HG03135 (cell line): ENCODE measurements at regions not wholly inside any gene's neighbourhood (a gene's known extent, or its start where the extent isn't known, plus 50 kb on each side); places are given as distances from the start of the nearest gene placed in this dataset.
"Not testable (repeated sequence)": the region's sequence is repeated elsewhere in the genome, so short reads cannot be mapped to it uniquely, and the experiment has no call there.

Experiments
- ATAC-seq: cut with Tn5 transposase; IDR thresholded peaks from one replicate; pipeline ENCODE4 v1.9.1; 2021; ENCODE audit warnings: mild to moderate bottlenecking, moderate library complexity; ENCODE audit not compliant: unreplicated experiment

DNA sequence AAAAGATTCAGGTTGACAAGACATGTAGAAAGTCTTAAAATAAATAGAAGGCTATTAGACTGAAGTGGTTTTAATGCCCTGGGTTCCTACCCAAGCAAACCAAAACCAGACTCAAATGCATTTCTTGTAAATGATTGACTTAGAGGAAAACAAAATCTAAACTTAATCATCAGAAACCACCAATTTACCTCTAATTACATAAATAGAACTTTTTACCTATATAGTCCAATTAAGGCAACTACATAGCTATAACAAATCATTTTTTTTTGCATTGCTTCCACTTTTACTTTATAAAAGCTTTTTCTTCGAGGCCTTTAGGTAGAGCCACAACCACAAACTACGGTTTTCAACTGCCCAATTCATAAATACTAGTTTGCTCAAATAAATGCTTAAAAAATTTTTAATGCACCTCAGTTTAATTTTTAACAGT is 231.3 kb upstream of the ARHGEF26 start:
- peak; percentile 63 for ATAC-seq

DNA sequence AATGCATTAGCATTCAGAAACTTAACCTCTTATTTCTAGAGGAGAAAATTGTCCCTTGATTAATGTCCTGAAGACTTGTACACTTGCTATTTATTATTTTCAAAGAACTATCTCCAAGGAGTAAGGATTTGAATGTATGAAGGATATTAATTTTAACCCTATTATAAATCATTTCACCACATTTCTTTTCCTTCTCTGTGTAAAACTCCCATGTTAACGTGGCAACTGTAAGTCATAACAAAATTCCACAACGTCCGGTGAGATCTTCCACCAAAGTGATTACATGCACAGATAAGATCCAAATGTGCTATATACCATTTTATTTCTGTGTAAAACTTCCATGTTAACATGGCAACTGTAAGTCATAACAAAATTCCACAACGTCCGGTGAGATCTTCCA is 229.1 kb upstream of the ARHGEF26 start:
- no peak for ATAC-seq

DNA sequence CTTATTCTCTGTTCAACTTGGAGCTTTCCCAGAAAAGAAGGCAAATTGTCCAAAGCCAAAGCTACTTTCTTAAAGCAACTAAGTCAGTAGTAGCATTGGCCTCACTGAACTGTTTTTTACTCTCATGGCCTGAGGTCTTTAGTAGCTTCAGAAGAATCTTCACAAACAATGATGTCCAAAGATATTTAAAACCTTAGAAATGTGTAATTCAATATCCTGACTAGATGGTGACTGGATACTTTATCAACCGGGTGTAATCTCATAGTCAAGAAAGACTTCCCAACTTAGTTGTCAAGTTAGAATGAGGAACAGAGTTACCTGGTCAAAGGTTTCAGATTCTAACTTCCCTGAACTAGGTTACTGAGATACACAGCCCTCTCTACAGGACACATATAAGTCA is 226.3 kb upstream of the ARHGEF26 start:
- ATAC-seq: no peak

DNA sequence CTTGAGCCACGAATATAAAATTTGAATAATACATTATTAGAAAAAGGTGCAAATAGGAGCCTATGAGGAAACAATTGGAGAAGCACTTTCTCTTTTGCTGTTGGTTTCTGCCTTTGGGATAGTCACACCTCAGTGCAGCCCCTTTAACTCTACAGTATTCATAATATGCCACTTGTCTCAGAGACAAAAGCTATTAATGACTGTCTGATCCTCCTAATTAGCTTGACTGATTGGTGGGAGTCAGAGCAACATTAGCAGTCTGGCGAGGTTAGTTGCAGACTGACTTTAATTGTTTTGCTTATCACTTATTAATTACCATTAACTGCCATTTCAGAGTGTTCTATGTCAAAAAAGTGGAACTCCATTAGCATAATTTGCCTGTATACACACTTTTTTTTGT is 225.0 kb upstream of the ARHGEF26 start:
- no peak for ATAC-seq

DNA sequence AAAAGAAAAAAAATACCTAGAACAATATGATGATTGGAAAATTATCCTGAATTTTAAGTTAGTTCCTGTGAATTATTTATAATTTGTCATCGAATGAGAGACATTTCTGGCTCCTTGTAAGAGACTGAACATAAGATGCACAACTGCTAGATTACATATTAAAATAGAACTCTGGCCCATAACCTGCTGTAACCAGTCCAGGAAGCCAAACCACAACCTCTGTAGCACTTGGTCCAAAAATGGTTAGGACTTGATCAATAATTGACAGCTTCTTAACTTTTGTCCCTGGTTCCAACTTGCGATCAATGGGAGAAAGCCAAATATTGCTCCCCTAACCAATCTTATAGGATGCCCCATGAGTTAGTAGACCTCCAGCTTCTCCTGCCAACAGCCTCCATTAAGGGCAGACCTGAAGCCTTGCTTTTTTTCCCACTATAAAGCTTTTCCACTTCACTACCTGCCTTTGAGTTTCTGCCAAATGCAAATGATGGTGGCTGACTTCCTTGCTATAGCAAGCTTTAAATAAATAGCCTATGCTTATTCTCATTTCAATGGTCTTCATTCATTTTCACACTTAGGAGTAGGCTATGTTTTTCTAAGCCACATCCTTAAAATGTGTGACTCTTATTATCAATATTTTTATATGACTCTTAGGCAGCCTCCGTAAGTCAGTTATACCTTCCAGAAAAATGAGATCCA is 224.0 kb upstream of the ARHGEF26 start:
- peak; percentile 85 for ATAC-seq

DNA sequence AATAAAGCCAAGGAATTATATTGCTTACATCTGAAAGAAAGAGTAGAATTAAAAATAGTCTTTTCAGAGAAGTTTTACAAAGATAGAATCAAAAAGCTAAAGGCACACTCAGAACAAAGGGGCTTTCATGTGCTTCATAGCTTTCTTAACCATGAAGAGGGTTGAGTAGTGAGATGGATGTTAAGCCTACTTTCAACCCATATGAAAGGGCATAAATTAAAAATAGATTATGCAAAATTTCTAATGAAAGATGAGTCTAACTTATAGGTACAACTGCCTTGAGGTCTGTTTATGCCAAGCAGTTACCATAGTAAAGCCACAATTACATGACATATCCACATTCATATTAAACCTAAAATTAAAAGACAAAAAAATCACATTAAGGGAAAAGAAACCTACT is 223.3 kb upstream of the ARHGEF26 start:
- peak; percentile 89 for ATAC-seq

DNA sequence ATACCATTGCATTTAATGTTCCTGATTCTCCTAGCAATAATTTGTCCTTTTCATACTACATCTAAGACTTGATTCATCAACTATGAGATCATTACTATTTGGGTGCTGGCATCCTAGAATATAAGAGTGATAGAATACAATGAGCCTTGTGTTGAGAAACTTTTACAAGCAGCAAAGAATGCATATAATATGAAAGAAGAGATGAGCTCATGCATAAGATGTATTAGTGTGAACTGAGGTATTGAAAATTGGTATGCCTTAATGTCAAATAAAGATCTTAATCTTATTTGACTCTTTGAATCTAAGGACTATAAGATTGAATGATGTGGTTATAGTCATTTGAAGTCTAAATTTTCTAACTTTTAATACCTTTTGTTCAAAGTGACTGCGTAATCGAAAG is 220.0 kb upstream of the ARHGEF26 start:
- no peak for ATAC-seq

DNA sequence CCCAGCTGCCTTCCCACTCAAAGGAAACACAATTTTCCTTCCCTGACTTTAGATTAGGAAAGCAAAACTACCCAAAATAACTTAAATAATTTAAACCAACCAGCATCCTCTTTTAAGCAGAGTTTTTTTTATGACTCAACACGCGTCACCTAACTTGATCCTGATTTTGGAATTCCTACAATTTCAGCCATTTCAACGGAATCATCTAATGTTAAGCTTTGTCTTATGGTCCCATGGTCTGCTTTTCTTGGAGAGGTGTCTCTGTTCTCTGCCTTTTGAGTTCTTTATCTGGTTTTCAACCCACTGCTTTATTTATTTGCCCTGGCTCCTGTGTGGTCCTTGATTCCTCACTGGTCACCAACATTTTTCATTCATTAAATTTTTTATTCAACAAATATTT is 219.2 kb upstream of the ARHGEF26 start:
- no peak for ATAC-seq

DNA sequence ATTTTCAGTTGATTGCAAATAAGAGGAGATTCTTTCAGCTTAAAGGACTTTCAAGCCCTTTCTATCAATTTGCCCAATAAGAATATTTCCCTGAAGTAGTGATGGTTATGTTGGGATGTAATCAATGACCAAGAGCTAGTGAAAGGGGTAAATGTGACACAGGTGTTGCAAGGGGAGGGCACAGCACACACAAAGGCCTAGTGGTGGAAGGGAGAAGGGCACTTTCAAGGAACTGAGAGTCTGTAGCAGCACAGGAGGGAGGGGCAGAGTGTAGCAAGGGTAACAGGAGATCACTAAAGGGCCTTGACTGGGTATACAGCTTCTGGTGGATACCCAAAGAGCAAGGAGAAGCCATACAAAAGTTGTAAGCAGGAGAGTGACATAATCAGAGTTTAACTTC is 217.8 kb upstream of the ARHGEF26 start:
- peak; percentile 87 for ATAC-seq

DNA sequence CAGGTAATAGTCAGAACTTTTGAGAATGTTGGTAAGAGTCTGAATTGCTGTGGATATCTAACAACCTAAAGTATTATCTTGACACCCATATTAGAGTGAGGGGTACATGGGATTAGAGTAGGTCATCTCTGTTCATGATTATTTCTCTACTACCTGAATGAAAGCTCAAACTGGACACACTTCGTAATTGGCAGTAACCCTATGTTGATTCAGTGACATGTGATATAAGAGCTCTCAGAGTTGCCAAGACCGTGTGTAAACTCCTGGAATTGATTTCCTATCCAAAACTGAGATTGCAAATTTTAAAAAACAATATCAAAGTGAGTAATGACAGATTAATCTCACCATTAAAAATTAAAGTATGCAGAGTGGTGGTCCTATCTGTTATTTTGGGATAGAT is 214.8 kb upstream of the ARHGEF26 start:
- no peak for ATAC-seq

DNA sequence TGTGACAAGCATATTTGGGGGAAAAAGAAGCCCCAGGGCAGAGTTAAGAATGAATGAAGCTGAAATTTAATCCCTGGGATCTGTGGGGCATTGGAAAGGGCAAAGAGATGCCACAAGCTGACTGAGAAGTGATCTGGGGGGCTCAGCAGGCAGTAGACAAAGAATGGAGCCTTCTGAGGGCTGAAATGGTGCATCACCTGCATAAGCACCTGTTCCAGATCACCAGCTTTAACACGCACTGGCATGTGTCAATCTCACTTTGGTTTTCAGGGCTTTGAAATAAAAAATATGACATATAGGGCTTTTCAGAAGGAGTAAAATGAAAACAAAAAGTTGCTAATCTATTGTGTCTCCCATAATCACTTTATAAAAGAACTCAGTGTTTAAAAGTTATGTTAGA is 210.8 kb upstream of the ARHGEF26 start:
- ATAC-seq: no peak

DNA sequence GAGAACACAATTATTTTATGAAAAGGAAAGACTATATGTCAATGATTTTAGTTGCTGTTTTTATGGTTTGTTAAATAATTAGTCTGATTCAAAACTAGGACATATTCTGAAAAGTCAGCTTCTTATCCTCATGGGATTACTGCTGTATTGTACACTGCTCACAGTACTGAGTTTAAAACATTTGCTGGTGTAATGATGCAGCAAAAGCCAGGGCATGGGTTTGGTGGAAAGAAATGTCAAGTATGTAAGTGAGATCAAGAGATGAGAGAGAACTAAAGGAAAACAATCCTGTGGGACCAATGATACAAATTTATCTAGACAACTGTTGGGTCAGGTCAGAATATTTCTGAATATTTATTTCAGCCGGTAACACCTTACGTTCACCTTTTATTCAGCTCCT is 210.1 kb upstream of the ARHGEF26 start:
- ATAC-seq: no peak

DNA sequence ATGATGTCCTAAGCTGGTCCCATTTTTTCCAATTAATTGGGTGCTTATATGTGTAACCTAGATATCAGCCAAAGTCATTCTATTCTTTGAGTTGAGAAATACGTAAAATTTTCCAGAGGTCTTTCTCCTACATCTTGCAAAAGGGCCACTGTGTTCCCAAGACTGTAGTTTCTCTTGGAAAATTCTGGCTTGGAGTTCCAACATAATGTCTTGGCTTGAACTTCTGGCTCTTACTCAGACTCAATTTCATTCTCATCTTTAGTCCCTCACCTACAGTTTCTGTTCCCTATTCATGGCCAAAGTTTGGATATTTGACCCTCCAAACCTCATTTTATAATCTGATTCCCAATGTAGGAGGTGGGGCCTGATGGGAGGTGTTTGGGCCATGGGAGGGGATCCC is 201.4 kb upstream of the ARHGEF26 start:
- no peak for ATAC-seq

DNA sequence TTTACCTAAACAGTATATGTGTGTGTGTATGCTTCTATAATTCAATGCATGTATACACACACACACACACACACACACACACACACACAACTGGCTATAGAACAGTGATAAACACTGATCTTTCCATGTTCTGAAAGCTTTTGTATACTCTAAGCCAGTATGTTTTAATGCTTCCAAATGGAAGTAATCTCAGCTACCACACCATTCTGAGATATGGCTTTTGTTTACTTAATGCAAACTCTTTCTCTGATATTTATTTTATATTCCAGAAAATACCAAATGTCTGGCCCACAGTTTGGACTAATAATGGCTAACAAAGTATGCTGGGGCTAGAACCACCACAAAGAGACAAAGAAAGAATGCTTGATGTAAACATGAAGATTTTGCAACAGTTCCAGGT is 199.4 kb upstream of the ARHGEF26 start:
- ATAC-seq: no peak

DNA sequence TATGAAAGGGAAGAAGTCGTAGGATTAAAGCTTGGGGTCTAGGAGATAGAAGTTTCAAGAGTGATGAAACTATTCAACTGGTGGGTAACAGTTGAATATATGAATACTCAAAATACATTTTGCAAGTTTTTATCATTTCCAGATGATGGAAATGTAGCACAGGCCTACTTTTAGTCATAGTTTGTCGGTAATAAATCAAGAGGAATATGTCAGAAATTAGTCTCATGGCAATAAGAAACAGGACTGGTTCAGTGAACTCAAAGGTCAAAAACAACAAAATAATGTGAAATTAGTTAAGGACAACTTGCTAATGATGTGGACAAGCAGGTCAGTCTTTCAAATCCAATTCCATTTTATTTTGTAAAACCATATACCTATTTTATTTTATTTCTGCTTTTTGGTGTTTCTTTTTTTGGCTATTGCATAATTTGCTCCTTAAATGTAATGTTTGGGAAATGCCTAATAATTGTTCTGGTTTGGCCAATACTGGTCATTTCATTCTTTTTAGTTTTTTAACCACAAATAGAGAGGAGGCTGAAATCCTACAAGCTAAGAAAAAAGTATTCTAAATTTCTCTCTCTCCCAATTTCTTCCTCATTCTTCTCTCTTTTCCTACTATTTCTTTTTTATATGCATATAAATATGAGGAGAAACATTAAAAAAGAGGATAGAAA is 195.2 kb upstream of the ARHGEF26 start:
- no peak for ATAC-seq

DNA sequence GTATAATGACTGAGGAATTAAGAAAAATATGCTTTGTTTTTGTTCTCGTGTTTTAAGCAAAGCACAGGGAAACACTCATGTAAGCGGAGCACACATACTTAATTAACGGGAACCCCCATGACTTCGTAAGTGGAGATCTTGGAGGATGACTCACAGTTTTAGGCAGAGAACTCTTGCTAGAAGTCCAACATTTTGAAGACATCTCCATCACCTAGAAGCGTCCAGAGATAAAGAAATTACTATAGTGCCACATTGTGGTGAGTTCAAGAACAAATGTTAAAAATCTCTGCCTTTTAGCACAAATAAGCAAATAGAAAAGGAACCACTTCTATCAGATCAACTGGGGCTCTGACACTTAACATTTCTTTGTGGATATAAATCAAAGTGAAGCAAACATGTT is 194.1 kb upstream of the ARHGEF26 start:
- ATAC-seq: no peak

DNA sequence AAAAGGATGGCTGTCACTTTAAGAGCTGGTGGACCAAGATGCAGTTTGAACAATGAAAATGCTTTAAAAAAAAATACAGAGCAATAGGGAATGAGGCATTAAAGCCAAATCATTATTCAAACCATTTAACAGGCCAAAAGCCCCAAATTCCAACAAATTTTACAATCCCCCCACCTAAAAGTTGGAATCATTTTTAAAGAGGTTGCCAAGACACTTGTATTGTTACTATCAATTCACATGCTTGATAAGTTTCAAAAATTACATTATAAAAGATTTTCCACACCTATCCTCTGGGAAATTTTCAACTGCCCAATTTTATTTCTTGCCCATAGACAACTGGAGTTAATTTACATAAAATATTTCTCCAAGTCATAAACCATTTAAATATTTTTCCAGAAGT is 192.3 kb upstream of the ARHGEF26 start:
- no peak for ATAC-seq

DNA sequence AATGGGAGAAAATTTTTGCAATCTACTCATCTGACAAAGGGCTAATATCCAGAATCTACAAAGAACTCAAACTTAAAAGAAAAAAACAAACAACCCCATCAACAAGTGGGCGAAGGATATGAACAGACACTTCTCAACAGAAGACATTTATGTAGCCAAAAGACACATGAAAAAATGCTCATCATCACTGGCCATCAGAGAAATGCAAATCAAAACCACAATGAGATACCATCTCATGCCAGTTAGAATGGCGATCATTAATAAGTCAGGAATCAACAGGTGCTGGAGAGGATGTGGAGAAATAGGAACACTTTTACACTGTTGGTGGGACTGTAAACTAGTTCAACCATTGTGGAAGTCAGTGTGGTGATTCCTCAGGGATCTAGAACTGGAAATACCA is 187.7 kb upstream of the ARHGEF26 start:
- not testable (repeated sequence) for ATAC-seq

DNA sequence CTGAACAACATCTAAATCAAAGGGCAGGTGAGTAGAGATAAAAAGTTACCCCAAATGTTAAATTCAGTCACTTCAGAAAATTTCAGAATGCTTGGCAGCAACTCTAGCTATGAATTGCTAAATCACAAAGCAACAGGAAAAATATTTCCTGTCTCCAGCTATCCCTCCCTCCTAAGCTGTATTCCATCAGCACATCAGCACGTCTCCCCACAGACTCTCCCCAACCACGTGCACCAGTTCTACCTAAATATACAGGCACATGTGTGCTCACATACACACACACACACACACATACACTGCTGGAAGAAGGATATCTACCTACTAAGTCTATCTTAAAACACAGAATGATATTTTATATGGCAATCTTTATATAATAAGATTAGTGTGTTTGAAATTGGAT is 177.1 kb upstream of the ARHGEF26 start:
- ATAC-seq: no peak

DNA sequence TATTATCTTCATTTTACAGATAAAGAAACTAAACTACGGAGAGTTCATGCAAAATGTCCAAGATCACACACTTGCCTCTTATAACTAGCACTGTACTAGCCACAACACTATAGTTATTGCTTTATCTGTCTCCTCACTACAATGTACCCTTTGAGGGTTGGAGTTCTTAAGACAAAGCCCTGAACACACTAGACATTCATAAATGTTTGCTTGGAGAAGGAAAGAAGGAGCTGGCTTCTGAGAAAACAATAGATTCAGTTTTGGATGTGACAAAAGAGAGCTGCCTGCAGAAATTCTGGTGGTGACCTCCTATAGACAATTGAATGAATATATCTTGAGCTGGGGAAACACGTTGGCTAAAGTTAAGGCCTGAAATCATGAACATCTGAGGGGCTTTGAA is 169.9 kb upstream of the ARHGEF26 start:
- ATAC-seq: no peak

DNA sequence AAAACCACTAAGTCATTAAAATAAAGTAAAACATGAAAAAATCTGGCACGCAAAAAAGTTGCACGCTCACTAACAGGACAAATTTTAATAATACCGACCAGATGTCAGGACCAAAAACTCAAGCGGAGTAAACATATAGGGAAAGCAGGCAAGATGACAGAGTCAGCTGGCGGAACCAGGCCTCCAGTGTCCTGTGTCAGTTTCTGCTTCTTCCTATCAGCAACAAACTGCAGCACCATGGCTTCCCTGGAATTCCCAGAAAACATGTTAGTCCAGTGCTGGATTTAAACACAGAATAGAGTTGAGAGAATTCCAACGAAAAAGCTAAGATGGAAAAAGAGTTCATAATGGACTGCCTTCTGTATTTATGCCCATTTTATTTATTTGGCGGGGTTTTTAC is 169.1 kb upstream of the ARHGEF26 start:
- ATAC-seq: no peak

DNA sequence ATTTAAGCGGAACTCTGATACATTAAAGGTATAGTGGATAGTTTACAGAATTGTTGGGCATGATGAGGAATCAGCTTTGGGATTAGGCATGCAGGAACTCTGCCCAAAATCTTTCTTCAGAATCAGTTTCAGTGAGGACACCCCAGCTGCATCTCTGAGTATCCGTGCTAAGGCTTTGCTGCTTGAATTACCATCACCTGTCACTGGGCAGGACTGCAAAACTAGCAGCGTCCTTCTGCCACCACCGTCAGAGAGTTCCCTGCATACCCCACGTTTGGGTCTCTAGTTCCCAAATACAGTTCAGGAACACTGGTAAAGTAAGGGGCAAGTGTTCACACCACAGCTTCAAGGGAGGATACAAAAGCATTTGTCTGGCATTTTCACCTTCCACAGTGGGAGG is 164.6 kb upstream of the ARHGEF26 start:
- ATAC-seq: no peak

DNA sequence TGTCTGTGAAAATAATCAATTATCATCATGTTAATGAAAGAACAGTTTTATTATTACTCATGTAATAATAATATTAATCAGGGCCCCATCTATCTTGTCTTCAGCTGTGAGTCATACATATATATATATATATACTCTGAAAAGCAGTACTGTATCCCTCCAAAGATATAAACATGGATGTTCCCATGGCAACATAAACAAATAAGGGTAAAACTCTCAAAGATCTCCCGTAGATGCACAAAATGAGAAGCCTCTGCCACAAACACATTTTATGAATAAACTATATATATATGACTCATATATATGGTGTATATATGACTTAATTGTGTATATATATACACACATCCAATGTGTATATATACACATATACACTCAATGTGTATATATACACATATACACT is 163.8 kb upstream of the ARHGEF26 start:
- ATAC-seq: no peak
